ENCODE measurements at regions not wholly inside any gene's neighbourhood (a gene's known extent, or its start where the extent isn't known, plus 50 kb on each side); places are given as distances from the start of the nearest gene placed in this dataset.

DNA sequence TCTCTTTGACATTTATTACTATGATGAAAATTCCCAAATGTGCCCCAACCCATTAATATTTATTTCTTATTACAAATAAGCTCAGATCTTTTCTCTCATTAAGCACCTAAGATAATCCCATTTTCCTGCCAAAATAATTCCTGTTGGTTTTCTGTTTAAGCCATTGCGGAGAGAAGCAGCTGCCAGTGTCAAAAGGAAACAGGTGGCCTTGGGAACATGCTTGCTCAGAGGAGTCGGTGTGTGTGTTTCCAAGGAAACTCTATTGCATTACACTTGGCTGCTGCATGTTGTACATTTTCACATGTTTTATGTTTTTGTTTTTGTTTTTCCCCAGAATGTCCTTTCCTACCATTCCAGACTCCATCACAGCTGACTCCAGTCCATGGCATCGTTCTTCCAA, 56.4 kb downstream of the CD24 start:
- Histone ChIP-seq H3K27me3 (ENCODE audit: control insufficient read depth, insufficient read depth, low read length) (no peaks in the 10 kb centered on the region), H3K4me2 (ENCODE audit: extremely low read depth, insufficient read depth, low read length) (no peak overlapping the region), H3K9me3 (ENCODE audit: control insufficient read depth, insufficient read depth, low read depth, low read length) (no peaks in the 10 kb centered on the region), H3K4me3 (replicated peaks in 1 of 4; ENCODE audit: control extremely low read depth in 1 of 4, insufficient read depth in 1 of 4, low read depth in 3 of 4, low read length in 4 of 4) (no peak overlapping the region), H3K79me2 (ENCODE audit: control insufficient read depth, insufficient read depth, low read length) (no peaks in the 10 kb centered on the region), H4K20me1 (ENCODE audit: control insufficient read depth, extremely low read depth, insufficient read depth, low read length) (no peaks in the 10 kb centered on the region), H2AFZ (ENCODE audit: low read length) (no peak overlapping the region), H3K9ac (ENCODE audit: insufficient read depth, low read length) (no peak overlapping the region), H3K4me1 (ENCODE audit: control insufficient read depth, extremely low read depth, insufficient read depth, low read length) (no peaks in the 10 kb centered on the region), H3K27ac (ENCODE audit: insufficient read depth, low read length) (no peak overlapping the region), H3K36me3 (ENCODE audit: control insufficient read depth, insufficient read depth, low read length) (no peaks in the 10 kb centered on the region)
- no peak for DNase-seq (ENCODE audit: low read depth in 2 of 2)
- TF ChIP-seq, protein P1, sequence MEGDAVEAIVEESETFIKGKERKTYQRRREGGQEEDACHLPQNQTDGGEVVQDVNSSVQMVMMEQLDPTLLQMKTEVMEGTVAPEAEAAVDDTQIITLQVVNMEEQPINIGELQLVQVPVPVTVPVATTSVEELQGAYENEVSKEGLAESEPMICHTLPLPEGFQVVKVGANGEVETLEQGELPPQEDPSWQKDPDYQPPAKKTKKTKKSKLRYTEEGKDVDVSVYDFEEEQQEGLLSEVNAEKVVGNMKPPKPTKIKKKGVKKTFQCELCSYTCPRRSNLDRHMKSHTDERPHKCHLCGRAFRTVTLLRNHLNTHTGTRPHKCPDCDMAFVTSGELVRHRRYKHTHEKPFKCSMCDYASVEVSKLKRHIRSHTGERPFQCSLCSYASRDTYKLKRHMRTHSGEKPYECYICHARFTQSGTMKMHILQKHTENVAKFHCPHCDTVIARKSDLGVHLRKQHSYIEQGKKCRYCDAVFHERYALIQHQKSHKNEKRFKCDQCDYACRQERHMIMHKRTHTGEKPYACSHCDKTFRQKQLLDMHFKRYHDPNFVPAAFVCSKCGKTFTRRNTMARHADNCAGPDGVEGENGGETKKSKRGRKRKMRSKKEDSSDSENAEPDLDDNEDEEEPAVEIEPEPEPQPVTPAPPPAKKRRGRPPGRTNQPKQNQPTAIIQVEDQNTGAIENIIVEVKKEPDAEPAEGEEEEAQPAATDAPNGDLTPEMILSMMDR (conservative IDR thresholded peaks at IDR 0.05 in 1 of 2, IDR thresholded peaks at IDR 0.05 in 1 of 2; ENCODE audit: low read depth in 1 of 2, low read length in 2 of 2), result no peak

DNA sequence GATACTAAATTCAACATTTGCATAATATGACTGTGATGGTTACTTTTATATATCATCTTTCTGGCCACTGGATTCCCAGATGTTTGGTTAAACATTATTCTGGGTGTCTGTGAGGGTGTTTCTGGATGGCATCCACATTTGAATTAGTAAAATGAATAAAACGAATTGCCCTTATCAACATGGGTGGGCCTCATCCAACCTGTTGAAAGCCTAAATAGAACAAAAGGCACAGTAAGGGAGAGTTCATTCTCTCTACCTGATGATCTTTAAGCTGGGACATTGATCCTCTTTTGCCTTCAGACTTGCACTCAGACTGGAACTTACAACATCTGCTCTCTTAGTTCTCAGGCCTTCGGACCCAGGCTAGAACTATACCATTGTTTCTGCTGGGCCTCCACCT, 57.6 kb downstream of the CD24 start:
- H3K36me3 ChIP-seq (ENCODE audit: control insufficient read depth, insufficient read depth, low read length), result no peaks in the 10 kb centered on the region
- H3K27ac ChIP-seq (ENCODE audit: insufficient read depth, low read length), result no peak overlapping the region
- no peaks in the 10 kb centered on the region for H3K79me2 ChIP-seq (ENCODE audit: control insufficient read depth, insufficient read depth, low read length)
- DNase-seq (ENCODE audit: low read depth in 2 of 2), result no peak
- no peak overlapping the region for H2AFZ ChIP-seq (ENCODE audit: low read length)
- no peaks in the 10 kb centered on the region for H3K4me1 ChIP-seq (ENCODE audit: control insufficient read depth, extremely low read depth, insufficient read depth, low read length)
- H3K9ac ChIP-seq (ENCODE audit: insufficient read depth, low read length), result no peak overlapping the region
- H3K4me2 ChIP-seq (ENCODE audit: extremely low read depth, insufficient read depth, low read length), result no peak overlapping the region
- no peaks in the 10 kb centered on the region for H4K20me1 ChIP-seq (ENCODE audit: control insufficient read depth, extremely low read depth, insufficient read depth, low read length)
- H3K27me3 ChIP-seq (ENCODE audit: control insufficient read depth, insufficient read depth, low read length), result no peaks in the 10 kb centered on the region
- TF ChIP-seq, protein P1 (conservative IDR thresholded peaks at IDR 0.05 in 1 of 2, IDR thresholded peaks at IDR 0.05 in 1 of 2; ENCODE audit: low read depth in 1 of 2, low read length in 2 of 2), result no peak
- TF ChIP-seq EZH2 (IDR thresholded peaks at IDR 0.05; ENCODE audit: low read length, missing control alignments), result no peak
- H3K4me3 ChIP-seq (replicated peaks in 1 of 4; ENCODE audit: control extremely low read depth in 1 of 4, insufficient read depth in 1 of 4, low read depth in 3 of 4, low read length in 4 of 4), result no peak overlapping the region
- no peaks in the 10 kb centered on the region for H3K9me3 ChIP-seq (ENCODE audit: control insufficient read depth, insufficient read depth, low read depth, low read length)

DNA sequence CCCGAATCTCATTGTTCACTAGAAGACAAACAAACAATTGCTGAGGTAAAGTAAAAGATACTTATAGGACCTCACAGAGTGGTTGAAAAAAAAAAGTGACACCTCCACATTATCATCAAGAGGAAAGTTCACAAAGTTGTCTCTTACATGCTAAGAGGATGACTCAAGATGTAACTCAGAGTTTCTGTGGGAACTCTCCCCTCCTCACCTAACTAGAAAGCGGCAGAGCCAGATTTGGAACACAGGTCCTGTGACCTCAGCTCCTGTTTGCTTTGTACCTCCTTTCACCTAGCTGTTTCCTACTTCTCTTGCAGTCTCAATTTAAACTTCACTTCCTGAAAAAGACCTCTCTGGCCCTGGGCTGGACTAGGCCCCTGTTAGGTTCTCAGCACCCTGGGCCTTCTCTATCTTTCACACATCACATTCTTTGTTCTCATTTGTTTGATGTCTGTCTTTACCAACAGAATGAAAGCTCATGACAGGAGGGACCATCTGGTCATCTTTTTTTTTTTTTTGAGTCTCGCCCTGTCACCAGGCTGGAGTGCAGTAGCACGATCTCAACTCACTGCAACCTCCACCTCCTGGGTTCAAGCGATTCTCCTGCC, 60.8 kb downstream of the CD24 start:
- no peak overlapping the region for H3K4me3 ChIP-seq (replicated peaks in 1 of 4; ENCODE audit: control extremely low read depth in 1 of 4, insufficient read depth in 1 of 4, low read depth in 3 of 4, low read length in 4 of 4)
- H3K4me1 ChIP-seq (ENCODE audit: control insufficient read depth, extremely low read depth, insufficient read depth, low read length), result no peaks in the 10 kb centered on the region
- H3K4me2 ChIP-seq (ENCODE audit: extremely low read depth, insufficient read depth, low read length), result no peak overlapping the region
- TF ChIP-seq, protein P1 (conservative IDR thresholded peaks at IDR 0.05 in 1 of 2, IDR thresholded peaks at IDR 0.05 in 1 of 2; ENCODE audit: low read depth in 1 of 2, low read length in 2 of 2), result no peak
- TF ChIP-seq EZH2 (IDR thresholded peaks at IDR 0.05; ENCODE audit: low read length, missing control alignments), result no peak
- no peak for DNase-seq (ENCODE audit: low read depth in 2 of 2)
- no peaks in the 10 kb centered on the region for H4K20me1 ChIP-seq (ENCODE audit: control insufficient read depth, extremely low read depth, insufficient read depth, low read length)
- no peaks in the 10 kb centered on the region for H3K36me3 ChIP-seq (ENCODE audit: control insufficient read depth, insufficient read depth, low read length)
- H3K79me2 ChIP-seq (ENCODE audit: control insufficient read depth, insufficient read depth, low read length), result no peaks in the 10 kb centered on the region
- H3K27ac ChIP-seq (ENCODE audit: insufficient read depth, low read length), result no peak overlapping the region
- H3K9ac ChIP-seq (ENCODE audit: insufficient read depth, low read length), result no peak overlapping the region
- H2AFZ ChIP-seq (ENCODE audit: low read length), result no peak overlapping the region
- H3K27me3 ChIP-seq (ENCODE audit: control insufficient read depth, insufficient read depth, low read length), result no peaks in the 10 kb centered on the region
- H3K9me3 ChIP-seq (ENCODE audit: control insufficient read depth, insufficient read depth, low read depth, low read length), result no peaks in the 10 kb centered on the region
